ENCODE measurements at regions not wholly inside any gene's neighbourhood (a gene's known extent, or its start where the extent isn't known, plus 50 kb on each side); places are given as distances from the start of the nearest gene placed in this dataset.

- DNase-seq (ENCODE audit: low spot score), result no peak
- TF ChIP-seq CTCF (IDR thresholded peaks at IDR 0.05; ENCODE audit: extremely low read depth, missing control alignments), result no peak
Observed at GRCh38 chr18:70463085-70463484, 174.2 kb downstream of the SOCS6 start.

DNA sequence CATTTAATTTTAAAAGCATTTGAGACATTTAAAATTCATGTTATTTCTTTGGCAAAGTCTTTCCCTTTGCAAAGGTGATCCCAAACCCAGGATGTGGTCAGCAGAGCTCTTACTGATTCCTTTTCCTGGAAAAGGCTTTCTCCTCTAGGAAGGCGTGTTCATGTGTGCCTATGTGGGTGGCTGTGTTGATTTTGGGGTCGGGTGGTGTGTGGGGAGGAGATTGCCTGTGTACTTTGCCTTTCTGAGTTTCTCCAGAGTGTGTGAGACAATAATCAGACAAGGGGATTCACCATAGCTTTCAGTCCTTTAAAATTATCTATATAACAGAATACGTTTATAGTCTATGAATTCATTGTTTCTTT lies 173.2 kb downstream of the SOCS6 start:
- TF ChIP-seq CTCF (IDR thresholded peaks at IDR 0.05; ENCODE audit: extremely low read depth, missing control alignments), result no peak
- DNase-seq (ENCODE audit: low spot score), result no peak

GRCh38 chr18:70461323-70462077 lies 172.7 kb downstream of the SOCS6 start:
- no peak for TF ChIP-seq CTCF (IDR thresholded peaks at IDR 0.05; ENCODE audit: extremely low read depth, missing control alignments)
- no peak for DNase-seq (ENCODE audit: low spot score)

- DNase-seq (ENCODE audit: low spot score), result no peak
- no peak for TF ChIP-seq CTCF (IDR thresholded peaks at IDR 0.05; ENCODE audit: extremely low read depth, missing control alignments)
Observed at GRCh38 chr18:70459731-70460130, 170.9 kb downstream of the SOCS6 start.

DNA sequence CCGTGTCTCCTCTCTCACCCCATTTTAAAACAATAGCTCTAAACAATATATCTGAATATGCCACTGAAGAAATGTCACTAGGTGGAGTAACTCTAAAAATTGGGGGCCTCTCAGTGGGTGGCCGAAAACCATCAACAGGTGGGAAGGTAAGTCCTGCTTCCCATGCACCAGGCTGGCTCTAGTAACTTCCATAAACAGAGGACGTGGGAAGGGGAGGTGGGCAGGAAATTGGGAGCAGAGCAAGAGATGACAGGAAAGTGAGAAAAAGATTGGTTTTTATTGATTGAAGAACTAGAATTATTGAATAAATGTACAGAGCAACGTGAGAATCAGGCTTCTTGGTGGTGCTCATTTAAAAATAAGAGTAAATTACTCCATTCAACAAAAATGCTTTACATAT lies 170.4 kb downstream of the SOCS6 start:
- TF ChIP-seq CTCF (IDR thresholded peaks at IDR 0.05; ENCODE audit: extremely low read depth, missing control alignments), result no peak
- DNase-seq (ENCODE audit: low spot score), result no peak

- no peak for TF ChIP-seq CTCF (IDR thresholded peaks at IDR 0.05; ENCODE audit: extremely low read depth, missing control alignments)
- no peak for DNase-seq (ENCODE audit: low spot score)
Observed at GRCh38 chr18:70457788-70458187, 168.9 kb downstream of the SOCS6 start.

DNA sequence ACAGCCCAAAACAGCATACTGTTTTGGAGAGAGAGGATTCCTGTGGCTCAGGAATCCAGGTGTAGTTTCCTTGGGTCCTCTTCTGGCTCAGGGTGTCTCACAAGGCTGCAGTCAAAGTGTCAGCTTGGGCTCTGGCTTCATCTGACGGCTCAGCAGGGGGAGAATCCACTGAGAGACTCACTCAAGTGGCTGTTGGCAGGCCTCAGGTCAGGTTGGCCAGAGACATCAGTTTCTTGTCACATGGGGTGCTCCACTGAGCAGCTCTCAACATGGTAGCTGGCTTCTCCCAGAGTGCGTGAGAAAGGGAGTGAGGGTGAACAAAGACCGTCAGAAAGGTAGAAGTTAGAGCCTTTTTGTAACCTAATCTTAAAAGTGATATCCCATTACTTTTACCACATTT lies 168.4 kb downstream of the SOCS6 start:
- no peak for DNase-seq (ENCODE audit: low spot score)

More for the DNA sequence above, 168.4 kb downstream of the SOCS6 start:
- no peak for TF ChIP-seq CTCF (IDR thresholded peaks at IDR 0.05; ENCODE audit: extremely low read depth, missing control alignments)
